ENCODE measurements at regions not wholly inside any gene's neighbourhood (a gene's known extent, or its start where the extent isn't known, plus 50 kb on each side); places are given as distances from the start of the nearest gene placed in this dataset.

DNA sequence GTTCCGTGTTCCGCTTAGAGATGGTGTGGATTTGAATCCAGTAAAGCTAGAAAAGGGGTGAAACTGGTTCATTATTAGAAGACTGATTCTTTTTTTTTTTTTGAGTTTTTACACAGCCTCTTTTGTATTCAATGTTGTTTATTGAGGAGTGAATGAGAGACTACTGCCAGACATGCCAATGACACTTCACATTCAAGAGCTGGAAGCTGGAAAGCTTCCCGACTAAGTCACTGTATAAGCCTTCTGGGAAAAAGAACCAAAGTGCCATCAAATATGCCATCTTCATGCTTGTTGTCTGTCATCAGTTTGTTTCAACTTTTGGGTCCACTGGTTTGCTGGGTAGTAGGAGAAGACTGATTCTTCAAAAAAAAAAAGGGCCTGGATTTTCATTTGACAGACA, 164.8 kb downstream of the ATP23 start:
- TF ChIP-seq, protein P1, sequence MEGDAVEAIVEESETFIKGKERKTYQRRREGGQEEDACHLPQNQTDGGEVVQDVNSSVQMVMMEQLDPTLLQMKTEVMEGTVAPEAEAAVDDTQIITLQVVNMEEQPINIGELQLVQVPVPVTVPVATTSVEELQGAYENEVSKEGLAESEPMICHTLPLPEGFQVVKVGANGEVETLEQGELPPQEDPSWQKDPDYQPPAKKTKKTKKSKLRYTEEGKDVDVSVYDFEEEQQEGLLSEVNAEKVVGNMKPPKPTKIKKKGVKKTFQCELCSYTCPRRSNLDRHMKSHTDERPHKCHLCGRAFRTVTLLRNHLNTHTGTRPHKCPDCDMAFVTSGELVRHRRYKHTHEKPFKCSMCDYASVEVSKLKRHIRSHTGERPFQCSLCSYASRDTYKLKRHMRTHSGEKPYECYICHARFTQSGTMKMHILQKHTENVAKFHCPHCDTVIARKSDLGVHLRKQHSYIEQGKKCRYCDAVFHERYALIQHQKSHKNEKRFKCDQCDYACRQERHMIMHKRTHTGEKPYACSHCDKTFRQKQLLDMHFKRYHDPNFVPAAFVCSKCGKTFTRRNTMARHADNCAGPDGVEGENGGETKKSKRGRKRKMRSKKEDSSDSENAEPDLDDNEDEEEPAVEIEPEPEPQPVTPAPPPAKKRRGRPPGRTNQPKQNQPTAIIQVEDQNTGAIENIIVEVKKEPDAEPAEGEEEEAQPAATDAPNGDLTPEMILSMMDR (IDR thresholded peaks at IDR 0.05), result no peak
- TF ChIP-seq, protein P2, sequence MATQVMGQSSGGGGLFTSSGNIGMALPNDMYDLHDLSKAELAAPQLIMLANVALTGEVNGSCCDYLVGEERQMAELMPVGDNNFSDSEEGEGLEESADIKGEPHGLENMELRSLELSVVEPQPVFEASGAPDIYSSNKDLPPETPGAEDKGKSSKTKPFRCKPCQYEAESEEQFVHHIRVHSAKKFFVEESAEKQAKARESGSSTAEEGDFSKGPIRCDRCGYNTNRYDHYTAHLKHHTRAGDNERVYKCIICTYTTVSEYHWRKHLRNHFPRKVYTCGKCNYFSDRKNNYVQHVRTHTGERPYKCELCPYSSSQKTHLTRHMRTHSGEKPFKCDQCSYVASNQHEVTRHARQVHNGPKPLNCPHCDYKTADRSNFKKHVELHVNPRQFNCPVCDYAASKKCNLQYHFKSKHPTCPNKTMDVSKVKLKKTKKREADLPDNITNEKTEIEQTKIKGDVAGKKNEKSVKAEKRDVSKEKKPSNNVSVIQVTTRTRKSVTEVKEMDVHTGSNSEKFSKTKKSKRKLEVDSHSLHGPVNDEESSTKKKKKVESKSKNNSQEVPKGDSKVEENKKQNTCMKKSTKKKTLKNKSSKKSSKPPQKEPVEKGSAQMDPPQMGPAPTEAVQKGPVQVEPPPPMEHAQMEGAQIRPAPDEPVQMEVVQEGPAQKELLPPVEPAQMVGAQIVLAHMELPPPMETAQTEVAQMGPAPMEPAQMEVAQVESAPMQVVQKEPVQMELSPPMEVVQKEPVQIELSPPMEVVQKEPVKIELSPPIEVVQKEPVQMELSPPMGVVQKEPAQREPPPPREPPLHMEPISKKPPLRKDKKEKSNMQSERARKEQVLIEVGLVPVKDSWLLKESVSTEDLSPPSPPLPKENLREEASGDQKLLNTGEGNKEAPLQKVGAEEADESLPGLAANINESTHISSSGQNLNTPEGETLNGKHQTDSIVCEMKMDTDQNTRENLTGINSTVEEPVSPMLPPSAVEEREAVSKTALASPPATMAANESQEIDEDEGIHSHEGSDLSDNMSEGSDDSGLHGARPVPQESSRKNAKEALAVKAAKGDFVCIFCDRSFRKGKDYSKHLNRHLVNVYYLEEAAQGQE (IDR thresholded peaks at IDR 0.05; ENCODE audit: insufficient read depth in 1 of 2, low read depth in 2 of 2, low read length in 1 of 2), result no peak
- TF ChIP-seq POLR2AphosphoS5 (IDR thresholded peaks at IDR 0.05; ENCODE audit: low read depth, low read length), result no peak
- no peak for TF ChIP-seq TCF7L2 (IDR thresholded peaks at IDR 0.05; ENCODE audit: low read depth, low read length)

Measured in Panc1 (cell line).